GM18517 (cell line): ENCODE measurements at regions not wholly inside any gene's neighbourhood (a gene's known extent, or its start where the extent isn't known, plus 50 kb on each side); places are given as distances from the start of the nearest gene placed in this dataset.
"Not testable (repeated sequence)": the region's sequence is repeated elsewhere in the genome, so short reads cannot be mapped to it uniquely, and the experiment has no call there.

Experiments
- ATAC-seq: cut with Tn5 transposase; IDR thresholded peaks from one replicate; pipeline ENCODE4 v1.9.1; 2021; ENCODE audit warnings: mild to moderate bottlenecking, moderate library complexity; ENCODE audit not compliant: unreplicated experiment

DNA sequence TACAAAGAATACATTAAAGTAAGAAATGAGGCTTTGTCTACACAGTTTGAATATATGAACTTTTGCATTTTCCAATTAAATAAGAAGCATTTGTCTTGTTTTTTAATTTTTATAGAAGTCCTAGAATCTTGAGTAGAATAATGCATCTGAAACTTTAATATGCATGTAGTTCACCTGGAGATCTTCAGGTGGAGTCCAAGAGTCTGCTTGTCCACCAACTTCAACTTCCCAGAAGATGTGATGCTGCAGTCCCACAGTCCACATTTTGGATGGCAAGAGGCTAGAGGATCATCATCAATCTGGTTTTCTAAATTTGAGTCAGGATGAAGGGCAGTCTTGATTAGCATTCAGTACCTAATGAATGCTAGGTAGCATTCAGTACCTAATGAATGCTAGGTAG, 357.6 kb upstream of the SOX2 start:
- no peak for ATAC-seq

DNA sequence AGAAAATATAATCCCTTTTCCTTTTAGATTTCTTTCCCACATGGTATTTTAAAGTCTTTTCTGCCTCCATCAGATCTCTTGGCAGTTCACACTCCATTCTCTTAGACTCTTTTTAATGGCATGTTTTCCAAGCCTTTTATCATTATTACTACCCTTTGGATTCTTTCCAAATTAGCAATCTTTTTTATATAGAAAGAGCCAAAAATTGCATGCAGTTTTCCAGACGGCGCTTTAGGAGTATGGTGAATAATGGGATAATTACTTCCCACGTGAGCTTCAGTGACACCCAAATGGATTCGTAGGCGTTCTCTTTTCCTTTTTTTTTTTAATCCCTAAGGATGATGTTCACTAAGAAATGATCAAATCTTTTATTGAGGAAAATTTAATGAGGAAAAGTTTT, 354.8 kb upstream of the DNAJC19 start:
- no peak for ATAC-seq

DNA sequence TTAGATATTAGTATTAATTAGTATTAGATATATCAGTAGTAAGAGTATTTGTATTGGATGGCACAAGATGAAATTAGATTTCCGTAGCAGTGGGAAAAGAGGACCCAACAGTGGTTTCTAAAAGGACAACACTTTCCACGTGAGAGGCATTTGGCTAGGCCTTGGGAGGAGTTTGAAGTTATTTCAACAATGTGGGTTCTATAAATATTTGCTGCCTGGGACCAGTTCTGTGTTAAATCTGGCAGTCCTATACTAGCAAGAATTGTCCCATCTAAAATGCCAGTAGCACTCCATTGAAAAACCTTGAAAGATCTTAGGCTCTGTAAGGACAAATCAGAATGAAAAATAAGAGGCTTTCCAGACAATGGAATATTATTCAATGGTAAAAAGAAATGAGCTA, 347.1 kb upstream of the DNAJC19 start:
- ATAC-seq = no peak

DNA sequence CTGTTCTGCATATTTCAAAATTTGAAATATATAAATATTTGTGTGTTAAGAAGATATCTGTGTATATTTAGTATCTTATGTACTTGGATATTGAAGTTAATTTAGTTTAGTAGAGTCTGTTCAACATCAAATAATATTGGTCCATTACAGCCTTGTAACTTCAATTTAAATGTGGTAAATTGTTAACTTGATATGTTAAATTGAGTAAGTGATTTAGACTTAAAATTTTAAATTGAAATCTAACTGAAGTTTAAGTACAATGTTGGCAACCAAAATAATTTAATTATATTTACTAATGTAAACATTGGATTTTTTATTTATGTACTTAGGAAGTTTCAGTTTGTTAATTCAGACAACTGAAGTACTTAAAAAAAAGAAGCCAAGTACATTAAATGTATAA, 343.9 kb upstream of the DNAJC19 start:
- no peak for ATAC-seq

DNA sequence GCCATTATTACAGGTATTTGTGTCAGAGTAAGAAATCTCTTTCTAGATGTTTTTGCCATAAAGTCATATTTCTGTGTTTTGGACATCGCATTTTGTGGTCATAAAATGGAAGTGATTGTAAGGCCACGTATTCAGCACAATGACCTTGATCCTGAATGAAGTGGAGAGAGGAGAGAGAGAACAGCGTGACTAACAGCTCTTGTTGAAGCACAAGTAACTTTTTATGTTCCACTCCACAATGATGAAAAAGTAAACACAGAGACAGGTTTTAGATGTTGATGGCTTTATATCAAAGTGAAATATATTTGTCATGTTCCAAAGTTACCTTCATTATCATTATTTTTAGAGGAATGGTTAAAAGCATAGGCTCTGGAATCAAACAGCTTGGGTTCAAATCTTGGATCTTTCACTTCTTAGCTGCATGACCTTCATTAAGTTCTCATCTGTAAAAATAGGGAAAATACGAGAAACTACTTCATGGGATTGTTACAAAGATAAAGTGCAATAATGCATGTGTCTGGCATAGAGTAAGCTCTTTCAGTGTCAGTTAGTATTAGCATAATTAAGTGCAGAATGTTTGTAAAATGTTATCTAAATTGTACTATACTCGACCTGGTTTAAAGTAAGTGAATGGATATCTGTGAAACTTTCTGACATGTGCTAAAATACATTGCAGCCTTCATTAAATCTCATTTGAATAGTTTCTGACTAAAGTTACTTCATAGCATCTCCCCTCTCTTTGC, 341.5 kb upstream of the DNAJC19 start:
- no peak for ATAC-seq

DNA sequence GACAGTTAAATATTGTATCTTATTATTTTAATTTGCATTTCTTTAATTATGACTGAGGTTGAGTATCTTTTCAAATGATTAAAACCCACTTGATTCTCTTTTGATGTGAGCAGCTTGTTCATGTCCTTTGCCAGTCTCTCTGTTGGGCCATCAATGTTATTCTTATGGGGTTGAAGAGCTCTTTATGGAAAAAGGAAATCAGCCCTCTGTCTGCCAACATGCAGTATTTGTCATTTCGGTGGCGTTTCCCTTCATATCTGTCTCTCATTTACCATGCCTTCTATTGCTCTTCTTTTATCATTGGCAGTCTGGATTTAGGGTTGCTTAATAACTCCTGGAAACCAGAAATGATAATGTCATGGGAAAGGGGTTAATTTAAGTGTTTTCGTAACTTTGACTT, 340.7 kb upstream of the DNAJC19 start:
- ATAC-seq = no peak

DNA sequence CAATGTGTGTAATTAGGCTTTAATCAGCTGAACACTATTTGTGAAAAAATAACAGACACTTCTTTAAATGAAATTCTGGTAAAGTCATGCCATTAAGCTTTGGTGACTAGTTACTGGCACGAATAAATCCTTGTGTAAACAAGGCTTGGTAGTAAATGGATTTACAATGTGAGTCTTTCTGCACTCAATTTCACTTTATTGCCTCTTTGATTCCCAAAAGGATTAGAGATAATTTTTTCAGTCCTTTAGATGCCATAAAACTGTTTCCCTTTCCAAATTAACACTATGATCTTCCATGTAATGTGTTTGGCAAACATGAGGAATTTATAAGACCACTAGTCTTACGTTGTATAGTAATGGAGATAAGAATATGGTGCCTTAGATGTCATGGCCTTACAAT, 339.5 kb upstream of the DNAJC19 start:
- ATAC-seq = no peak

DNA sequence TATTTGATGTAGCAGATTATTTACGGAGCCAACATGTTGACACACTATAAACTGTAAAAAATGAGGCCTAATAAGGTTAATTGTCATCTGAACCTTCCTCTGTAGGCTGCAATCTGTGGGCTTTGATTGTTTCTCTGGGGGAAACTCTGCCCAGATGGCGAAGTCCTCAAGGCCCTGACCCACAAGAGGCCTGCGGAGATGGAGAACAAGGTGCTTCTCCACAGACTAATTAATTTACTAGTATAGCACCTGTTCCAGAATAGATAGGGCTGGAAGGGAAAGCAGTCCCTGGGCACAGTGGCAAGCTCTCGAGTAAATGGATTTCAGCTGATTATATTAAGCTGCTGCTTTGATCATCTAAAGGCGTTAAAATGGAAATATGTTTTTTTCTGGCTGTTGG, 338.8 kb upstream of the DNAJC19 start:
- no peak for ATAC-seq

DNA sequence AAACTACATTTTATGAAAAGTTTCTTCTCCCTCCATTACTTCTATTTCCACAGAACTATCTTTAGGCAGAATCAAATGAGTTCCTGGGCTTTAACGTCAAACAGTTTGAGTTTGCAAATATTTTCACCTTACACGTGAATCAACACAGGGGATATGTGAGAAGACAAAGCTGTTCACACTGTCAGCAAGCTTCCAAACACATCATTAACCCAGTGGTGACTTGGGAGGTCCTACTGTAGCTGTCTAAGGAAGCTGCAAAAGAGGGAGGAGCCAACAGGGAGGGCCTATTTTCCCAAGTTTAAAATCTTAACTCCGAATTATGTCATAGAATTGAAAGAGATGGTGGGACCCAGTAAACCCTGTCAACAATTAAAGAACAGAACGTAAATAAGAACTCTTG, 337.8 kb upstream of the DNAJC19 start:
- no peak for ATAC-seq

DNA sequence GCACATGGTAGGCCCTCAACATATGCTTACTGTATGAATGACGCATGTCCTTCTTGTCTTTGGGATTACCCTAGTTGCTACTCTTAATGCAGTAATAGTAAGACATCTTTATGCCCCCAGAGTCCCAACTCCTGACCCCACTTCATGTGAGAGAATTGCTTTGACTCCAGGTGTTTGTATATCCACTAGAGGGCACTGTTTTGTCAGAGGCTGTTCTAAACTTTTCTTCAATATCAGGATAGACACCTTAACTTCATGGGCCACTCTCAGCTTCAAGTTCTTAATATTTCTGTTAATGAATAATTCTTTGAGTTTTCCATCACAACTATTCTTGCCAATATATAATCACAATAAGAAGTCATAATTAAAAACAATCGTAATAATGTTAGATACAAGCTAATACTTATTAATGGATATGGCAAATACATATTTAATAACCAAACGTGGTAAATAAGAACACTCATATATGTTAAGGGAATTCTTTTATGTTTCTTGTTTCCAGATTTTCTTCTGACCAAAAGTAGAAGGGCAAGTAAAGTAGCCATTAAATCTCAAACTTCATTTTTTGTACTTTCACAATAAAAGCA, 337.2 kb upstream of the DNAJC19 start:
- ATAC-seq = peak; percentile 60

DNA sequence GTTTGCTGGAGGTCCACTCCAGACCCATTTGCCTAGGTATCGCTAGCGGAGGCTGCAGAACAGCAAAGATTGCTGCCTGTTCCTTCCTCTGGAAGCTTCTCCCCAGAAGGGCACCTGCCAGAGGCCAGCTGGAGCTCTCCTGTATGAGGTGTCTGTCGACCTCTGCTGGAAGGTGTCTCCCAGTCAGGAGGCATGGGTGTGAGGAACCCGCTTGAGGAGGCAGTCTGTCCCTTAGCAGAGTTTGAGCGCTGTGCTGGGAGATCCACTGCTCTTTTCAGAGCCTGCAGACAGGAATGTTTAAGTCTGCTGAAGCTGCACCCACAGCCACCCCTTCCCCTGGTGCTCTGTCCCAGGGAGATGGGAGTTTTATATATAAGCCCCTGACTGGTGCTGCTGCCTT, 335.0 kb upstream of the DNAJC19 start:
- ATAC-seq = not testable (repeated sequence)

DNA sequence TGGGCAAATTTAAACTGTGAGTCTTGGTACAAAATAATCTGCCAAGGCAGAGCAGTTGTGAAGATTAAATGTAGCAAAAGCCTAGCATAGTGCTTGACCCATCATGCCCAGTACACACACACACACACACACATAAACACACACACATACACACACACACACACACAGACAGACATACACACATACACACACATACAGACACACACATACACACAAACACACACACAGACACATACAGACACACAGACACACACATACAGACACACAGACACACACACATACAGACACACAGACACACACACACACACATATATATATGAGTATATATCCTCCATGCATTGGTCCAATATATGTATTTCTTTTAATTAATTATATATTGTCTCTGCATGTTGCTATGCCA, 328.8 kb upstream of the DNAJC19 start:
- ATAC-seq = no peak

DNA sequence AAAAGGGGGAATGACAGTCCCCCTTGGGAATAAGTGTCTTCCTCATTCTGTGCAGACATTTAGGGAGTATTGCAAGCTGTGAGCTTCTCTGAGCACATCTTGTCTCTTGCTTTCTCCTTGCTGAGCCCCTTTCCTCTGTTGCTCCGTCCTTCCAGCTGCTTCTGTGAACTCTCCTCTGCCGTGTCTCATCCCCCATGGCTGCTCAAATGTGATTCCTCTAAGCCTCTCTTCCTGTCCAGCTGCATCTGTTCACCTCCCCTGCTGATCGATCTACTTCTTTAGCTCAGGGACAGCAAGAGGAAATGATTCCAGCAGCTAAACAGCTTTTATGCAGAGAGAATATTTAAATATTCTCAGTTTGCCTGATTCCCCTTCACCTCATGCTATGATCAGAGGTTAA, 328.0 kb upstream of the DNAJC19 start:
- ATAC-seq = no peak

DNA sequence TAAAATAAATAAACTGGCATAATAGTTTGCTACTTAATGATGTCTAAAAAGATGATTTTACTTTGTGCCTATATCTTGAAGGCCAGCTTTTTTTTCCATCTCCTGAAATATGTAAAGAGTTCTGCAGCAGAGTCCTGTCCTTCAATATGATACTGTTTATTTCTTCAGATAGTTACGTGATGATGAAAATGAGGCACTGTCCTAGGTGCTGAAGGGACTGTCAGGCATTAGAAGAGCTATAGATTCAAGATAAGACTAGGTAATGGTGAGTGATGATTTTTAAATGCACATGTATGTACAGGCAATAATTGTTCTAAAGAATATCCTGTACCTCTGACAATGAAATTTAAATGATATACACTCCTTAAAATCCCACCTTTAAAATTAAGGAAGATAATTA, 326.9 kb upstream of the DNAJC19 start:
- ATAC-seq = no peak

DNA sequence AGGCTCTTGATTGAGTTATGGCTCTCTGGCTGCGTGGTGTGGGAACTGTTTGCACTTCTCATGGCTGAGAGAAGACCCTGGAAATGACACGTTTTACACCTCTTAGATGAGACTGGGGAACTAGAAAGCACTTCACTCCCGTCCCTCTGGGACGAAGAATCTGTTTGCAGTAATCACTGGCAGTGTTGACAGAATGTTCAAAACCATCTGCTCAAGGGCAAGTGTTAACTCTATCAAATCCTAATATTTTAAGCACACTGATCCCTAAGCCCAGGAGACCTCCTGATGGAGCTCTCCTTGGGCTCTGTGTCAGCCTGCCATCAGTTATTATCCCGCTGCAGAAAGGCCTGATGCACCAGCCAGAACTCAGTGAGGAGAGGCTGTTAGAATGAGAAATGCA, 323.8 kb upstream of the DNAJC19 start:
- ATAC-seq = no peak

DNA sequence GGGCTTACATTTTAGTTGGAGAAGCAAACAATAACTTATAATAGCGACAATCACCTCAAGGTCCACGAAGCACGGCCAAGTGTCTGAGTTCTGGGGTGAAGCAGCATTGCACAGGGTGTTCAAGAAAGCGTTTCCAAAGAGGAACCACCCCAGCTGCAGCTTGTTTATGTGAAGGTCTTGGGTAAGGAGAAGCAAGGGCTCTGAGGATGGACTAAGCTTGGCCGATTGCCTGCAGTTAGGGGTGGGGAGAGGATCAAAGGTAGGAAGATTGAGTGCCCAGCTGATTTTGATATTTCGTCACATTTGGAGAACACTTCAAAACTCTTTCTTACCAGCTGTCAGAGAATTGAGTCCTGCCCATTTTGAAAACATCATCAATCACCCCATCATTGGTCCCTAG, 321.6 kb upstream of the DNAJC19 start:
- ATAC-seq = no peak

DNA sequence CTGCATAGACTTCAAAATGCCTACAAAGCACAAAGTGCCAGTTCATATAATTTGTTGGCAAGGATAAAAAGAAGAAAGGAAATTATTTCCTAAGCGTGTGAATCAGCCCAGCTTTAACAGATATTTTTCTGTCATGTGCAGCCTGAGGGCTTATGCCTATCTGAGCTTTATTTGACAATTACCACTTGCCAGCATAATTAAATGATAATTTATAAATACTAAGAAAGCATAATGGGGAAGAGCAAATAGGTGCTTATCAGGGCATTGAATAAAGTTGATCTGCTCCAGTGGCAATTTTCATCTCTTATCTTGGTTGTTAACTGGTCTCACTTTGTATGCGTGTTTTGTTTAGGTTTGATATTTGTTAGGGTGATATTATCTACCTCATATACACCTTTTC, 313.4 kb upstream of the DNAJC19 start:
- no peak for ATAC-seq

DNA sequence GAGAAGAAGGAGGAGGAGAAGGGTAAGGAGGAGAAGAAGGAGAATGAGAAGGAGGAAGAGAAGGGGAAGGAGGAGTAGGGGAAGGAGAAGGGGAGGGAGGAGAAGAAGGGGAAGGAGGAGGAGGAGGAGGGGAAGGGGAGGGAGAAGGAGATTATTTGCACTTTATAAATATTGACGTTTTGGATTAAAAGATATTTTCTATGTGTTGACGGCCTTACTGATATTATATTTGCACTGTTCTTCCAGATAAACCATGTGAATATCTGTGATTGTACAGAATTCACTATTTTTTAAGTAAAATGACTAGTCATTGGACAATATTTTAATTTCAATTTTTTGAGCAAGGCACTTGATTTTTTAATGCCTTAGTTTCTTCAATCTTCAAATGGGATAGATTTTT, 310.5 kb upstream of the DNAJC19 start:
- no peak for ATAC-seq

DNA sequence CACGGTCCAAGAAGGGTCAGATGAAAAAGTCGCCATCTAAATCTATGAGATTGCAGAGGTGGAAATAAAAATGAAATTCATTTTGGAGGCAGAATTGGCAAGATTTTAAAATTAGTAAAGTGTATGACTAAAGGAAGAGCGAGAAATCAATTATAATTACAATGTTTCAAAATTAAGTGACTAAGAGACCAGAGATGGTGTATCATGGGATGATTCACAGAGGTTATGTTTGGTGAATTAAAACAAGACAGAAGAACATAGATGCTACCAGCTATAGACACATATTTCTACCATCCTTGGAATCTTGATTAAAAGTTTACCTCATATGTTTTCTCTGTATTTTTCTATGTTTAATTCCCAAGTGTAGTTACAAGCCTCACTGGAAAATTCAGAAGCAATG, 308.9 kb upstream of the DNAJC19 start:
- ATAC-seq = no peak

DNA sequence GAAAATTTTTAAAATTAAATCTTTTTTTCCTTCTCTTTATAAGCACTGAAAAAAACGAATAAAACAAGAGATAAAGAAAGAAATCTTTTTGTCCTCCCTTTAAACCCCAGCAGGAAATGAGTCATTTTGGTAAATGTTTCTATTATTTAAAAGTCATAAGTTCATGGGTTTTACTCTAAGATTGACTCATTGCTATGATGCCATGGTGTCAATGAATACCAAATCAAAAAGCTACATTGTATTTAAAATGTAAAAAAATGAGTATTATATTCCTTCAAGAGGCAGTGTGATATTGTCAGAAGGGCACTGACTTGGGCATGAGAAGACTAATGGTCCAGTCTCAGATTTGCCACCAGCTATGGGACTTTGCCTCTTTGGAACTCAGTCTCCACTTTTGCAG, 303.4 kb upstream of the DNAJC19 start:
- peak; percentile 97 for ATAC-seq

DNA sequence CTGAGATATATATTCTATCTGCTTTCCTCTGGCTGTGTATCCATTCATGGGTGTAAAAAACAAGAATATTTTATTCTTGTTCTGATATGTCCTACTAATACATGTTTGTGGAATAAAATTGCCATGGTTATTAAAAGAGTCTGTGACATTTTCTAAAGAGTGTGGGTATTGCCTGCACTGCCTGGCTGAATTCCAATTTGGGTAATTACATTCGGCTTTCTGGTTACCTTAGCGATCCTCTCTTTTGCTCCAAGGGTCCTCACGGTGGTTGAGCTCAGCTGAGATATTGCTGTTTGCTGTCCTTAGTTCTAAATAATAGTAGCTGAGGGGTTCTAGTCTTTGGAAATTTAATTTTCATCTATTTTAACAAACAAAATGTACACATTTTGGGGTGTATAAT, 301.4 kb upstream of the DNAJC19 start:
- ATAC-seq = no peak

DNA sequence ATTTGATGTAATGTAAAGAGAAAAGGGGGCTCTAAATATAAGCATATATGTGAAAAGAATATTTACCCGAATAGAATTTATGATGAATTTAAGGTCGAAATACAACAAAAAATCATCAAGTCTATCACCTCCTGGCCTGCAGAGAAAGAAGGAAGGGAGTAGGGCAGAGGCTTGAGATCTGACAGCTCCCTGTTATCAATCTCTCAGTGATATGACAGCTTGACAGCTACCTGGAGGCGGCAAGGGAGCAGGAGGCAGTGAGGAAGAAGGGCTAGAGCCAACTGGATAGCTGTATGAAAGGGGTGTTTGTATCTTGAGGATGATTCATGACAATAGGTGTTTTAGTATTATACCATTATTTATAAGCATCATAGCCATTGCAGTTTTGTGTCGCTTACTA, 299.8 kb upstream of the DNAJC19 start:
- no peak for ATAC-seq

DNA sequence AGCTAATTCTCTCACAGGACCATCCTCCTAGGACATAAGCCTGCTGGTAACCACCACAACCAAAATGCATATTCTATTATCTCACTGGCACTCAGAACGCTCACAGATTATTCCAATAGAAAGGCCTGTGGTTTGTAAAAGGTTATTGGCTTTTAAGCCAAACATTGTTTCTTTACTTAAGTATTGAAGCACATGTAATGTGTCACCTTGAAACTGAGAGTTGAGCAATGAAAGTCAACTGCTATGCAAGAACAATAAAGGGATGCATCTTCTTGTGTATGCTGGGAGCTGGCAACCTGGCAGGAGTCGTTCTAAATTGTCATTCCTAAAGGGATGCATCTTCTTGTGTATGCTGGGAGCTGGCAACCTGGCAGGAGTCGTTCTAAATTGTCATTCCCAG, 298.6 kb upstream of the DNAJC19 start:
- no peak for ATAC-seq
